Suprapubic skin (tissue), 4 donors: ENCODE measurements at regions not wholly inside any gene's neighbourhood (a gene's known extent, or its start where the extent isn't known, plus 50 kb on each side); places are given as distances from the start of the nearest gene placed in this dataset.

ENCODE experiments used
- DNase-seq, 2 donors: peaks; one replicate each; pipeline ENCODE4 v3.0.0-alpha.2; 2019; ENCODE audit warnings: low spot score in 2 of 2
- H3K27ac ChIP-seq: fragments of 200-600 bp; sonication (generic); one replicate; pipeline ENCODE4 v1.5.1; 2019
- H3K27me3 ChIP-seq: fragments of 200-600 bp; sonication (generic); one replicate; pipeline ENCODE4 v1.5.1; 2019
- H3K36me3 ChIP-seq: fragments of 200-600 bp; sonication (generic); one replicate; pipeline ENCODE4 v1.5.1; 2019
- H3K4me1 ChIP-seq: fragments of 200-600 bp; sonication (generic); one replicate; pipeline ENCODE4 v1.5.1; 2019
- H3K4me3 ChIP-seq: fragments of 200-600 bp; sonication (generic); one replicate; pipeline ENCODE4 v1.5.1; 2019; ENCODE audit warnings: mild to moderate bottlenecking
- H3K9me3 ChIP-seq: fragments of 200-600 bp; sonication (generic); one replicate; pipeline ENCODE4 v1.5.1; 2019
- EP300 ChIP-seq: sonication (generic); formaldehyde crosslinking; IDR thresholded peaks from one replicate; pipeline ENCODE4 v1.6.1; 2017; ENCODE audit warnings: antibody characterized with exemption
- POLR2A ChIP-seq, 2 donors: fragments of 450-650 bp; IDR thresholded peaks; one replicate each; pipeline ENCODE4 v1.6.1; 2017; ENCODE audit warnings: antibody characterized with exemption in 2 of 2, mild to moderate bottlenecking in 2 of 2, moderate library complexity in 2 of 2
- POLR2AphosphoS5 ChIP-seq, 3 donors: sonication (generic); formaldehyde crosslinking; IDR thresholded peaks; one replicate each; pipeline ENCODE4 v1.6.1; 2017; ENCODE audit warnings: antibody characterized with exemption in 3 of 3
- WGBS: methylation state at CpG from one replicate; pipeline ENCODE4 v1.1.5; 2018; 5-methylcytosine and 5-hydroxymethylcytosine counted together
- TF ChIP-seq, protein P1 (sequence below), 2 donors: fragments of 200-600 bp in 1 of 2; fragments of 450-650 bp in 1 of 2; sonication (generic) in 1 of 2; IDR thresholded peaks; one replicate each; pipeline ENCODE4 v1.5.1; 2016 to 2019; ENCODE audit warnings: antibody characterized with exemption in 2 of 2, mild to moderate bottlenecking in 1 of 2, moderate library complexity in 1 of 2

DNA sequence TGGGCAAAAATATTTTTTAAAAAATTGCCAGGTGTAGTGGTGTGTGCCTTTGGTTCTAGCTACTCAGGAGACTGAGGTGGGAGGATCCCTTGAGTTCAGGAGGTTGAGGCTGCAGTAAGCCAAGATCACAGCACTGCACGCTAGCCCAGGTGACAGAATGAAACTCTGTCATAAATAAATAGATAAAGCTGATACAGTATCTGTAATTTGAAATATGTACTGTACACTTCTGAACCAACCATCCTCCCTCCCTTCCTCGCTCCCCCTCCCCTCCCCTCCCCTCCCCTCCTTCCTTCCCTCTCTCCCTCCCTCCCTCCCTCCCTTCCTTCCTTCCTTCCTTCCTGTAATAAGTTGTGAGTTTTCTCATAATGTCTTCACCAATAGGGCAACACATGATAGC, 208.4 kb upstream of the RBFOX1 start:
- H3K4me3 ChIP-seq = no peak overlapping the region
- no peak overlapping the region for H3K27ac ChIP-seq
- TF ChIP-seq POLR2AphosphoS5 (IDR thresholded peaks at IDR 0.05) (no peak), EP300 (no peak), POLR2A (IDR thresholded peaks at IDR 0.05) (no peak)
- TF ChIP-seq, protein P1, sequence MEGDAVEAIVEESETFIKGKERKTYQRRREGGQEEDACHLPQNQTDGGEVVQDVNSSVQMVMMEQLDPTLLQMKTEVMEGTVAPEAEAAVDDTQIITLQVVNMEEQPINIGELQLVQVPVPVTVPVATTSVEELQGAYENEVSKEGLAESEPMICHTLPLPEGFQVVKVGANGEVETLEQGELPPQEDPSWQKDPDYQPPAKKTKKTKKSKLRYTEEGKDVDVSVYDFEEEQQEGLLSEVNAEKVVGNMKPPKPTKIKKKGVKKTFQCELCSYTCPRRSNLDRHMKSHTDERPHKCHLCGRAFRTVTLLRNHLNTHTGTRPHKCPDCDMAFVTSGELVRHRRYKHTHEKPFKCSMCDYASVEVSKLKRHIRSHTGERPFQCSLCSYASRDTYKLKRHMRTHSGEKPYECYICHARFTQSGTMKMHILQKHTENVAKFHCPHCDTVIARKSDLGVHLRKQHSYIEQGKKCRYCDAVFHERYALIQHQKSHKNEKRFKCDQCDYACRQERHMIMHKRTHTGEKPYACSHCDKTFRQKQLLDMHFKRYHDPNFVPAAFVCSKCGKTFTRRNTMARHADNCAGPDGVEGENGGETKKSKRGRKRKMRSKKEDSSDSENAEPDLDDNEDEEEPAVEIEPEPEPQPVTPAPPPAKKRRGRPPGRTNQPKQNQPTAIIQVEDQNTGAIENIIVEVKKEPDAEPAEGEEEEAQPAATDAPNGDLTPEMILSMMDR (IDR thresholded peaks at IDR 0.05) = no peak
- 62% methylated on average over 2 of the region's 2 CpGs for WGBS
- no peaks in the 10 kb centered on the region for H3K27me3 ChIP-seq
- H3K36me3 ChIP-seq = no peaks in the 10 kb centered on the region
- DNase-seq = no peak
- H3K4me1 ChIP-seq = no peaks in the 10 kb centered on the region
- H3K9me3 ChIP-seq = peaks cover 3% of the 10 kb centered on the region

DNA sequence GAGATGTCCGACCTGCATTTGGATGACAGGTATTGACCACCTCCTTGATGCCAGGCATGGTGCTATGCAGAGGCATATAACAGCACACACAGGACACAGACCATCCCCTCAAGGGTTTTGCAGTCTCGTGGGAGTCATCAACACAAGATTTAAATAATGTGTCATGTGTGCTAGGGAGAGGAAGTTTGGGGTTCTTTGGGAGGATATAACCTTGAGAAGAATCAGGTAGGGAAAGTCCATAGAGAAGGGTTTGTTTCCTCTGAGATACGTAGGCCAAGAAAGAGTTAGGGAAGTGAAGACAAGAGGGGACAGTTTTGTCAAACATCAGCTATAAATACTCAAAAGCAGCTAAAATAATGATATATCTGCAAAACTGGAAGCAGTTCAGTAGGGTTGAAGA, 215.9 kb upstream of the RBFOX1 start:
- no peak for TF ChIP-seq EP300
- TF ChIP-seq POLR2AphosphoS5 (IDR thresholded peaks at IDR 0.05) = no peak
- TF ChIP-seq, protein P1 (IDR thresholded peaks at IDR 0.05) = no peak
- TF ChIP-seq POLR2A (IDR thresholded peaks at IDR 0.05) = no peak
- DNase-seq = no peak
- Histone ChIP-seq H3K9me3 (peaks cover 4% of the 10 kb centered on the region), H3K27ac (no peak overlapping the region), H3K4me1 (no peaks in the 10 kb centered on the region), H3K27me3 (no peaks in the 10 kb centered on the region), H3K36me3 (no peaks in the 10 kb centered on the region), H3K4me3 (no peak overlapping the region)
- 61% methylated on average over 3 of the region's 3 CpGs for WGBS

DNA sequence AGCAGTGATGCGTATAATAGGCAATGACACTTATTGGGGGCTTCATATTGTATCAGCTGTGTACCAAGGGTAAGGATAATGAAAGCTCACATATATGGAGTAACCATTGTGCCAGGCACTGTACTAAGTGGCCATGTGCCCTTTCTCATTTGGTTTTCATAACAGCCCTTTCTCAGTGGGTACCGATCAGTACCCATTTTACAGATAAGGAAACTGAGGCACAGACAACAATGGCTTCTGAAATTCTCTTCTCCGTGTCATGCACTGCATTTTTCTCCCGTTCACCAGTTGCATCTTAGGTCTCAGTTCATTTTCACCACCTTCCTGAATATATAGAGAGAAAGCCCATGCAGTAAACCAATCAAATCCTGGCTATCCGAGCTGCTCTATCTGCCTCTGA, 216.7 kb upstream of the RBFOX1 start:
- no peak overlapping the region for H3K4me3 ChIP-seq
- peaks cover 4% of the 10 kb centered on the region for H3K9me3 ChIP-seq
- TF ChIP-seq POLR2A (IDR thresholded peaks at IDR 0.05) = no peak
- no peak for TF ChIP-seq EP300
- TF ChIP-seq, protein P1 (IDR thresholded peaks at IDR 0.05) = no peak
- TF ChIP-seq POLR2AphosphoS5 (IDR thresholded peaks at IDR 0.05) = no peak
- no peak overlapping the region for H3K27ac ChIP-seq
- no peaks in the 10 kb centered on the region for H3K4me1 ChIP-seq
- DNase-seq = no peak
- WGBS = 85% methylated on average over 5 of the region's 5 CpGs
- H3K36me3 ChIP-seq = no peaks in the 10 kb centered on the region
- no peaks in the 10 kb centered on the region for H3K27me3 ChIP-seq

DNA sequence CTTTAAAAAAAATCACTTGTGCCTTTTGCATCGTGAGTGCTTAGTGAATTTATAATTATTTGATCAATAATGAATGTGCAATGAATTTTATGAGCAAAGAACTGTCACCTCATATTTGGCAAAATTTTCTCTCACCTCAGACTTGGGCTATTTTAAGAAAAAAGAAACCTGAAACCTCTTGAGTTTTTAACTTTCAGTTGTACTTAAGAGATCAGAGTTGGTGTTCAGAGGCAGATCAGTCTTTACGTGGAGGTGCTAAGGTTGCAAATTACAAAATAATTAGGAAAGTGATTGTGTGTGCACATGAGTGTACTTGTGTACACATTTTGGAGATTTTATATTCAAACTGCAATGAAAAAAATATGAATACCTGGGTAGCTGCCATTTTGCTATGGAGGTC, 218.7 kb upstream of the RBFOX1 start:
- Histone ChIP-seq H3K27ac (no peak overlapping the region), H3K4me3 (no peak overlapping the region), H3K36me3 (no peaks in the 10 kb centered on the region), H3K9me3 (peaks cover 4% of the 10 kb centered on the region), H3K4me1 (no peaks in the 10 kb centered on the region), H3K27me3 (no peaks in the 10 kb centered on the region)
- TF ChIP-seq POLR2A (IDR thresholded peaks at IDR 0.05) = no peak
- TF ChIP-seq, protein P1 (IDR thresholded peaks at IDR 0.05) = no peak
- TF ChIP-seq EP300 = no peak
- TF ChIP-seq POLR2AphosphoS5 (IDR thresholded peaks at IDR 0.05) = no peak
- no peak for DNase-seq
- 79% methylated on average over 2 of the region's 2 CpGs for WGBS

DNA sequence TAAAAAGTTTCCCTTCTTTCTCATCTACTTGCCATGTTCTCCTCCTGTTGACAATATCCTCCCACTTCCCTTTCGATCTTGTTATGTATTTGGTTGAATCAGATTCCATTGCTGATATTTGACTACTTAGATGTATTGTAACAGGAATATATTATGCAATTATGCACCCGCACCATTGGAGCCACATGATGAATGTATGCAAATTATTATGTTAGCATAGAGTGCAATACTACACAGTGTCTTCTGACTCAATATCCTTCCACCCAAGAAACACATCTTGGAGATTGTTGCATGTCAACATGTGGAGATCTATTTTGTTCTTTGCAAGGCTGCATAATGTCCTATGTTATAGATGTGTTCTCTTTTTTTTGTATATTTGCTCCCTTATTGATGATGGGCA, 219.2 kb upstream of the RBFOX1 start:
- TF ChIP-seq POLR2A (IDR thresholded peaks at IDR 0.05) (no peak), POLR2AphosphoS5 (IDR thresholded peaks at IDR 0.05) (no peak), EP300 (no peak)
- TF ChIP-seq, protein P1 (IDR thresholded peaks at IDR 0.05) = no peak
- WGBS = 80% methylated on average over 2 of the region's 2 CpGs
- H3K27ac ChIP-seq = no peak overlapping the region

More for the DNA sequence above, 219.2 kb upstream of the RBFOX1 start:
- Histone ChIP-seq H3K27me3 (no peaks in the 10 kb centered on the region), H3K4me3 (no peak overlapping the region), H3K36me3 (no peaks in the 10 kb centered on the region), H3K4me1 (no peaks in the 10 kb centered on the region), H3K9me3 (peaks cover 4% of the 10 kb centered on the region)
- DNase-seq = no peak
